NCI-H774 (cell line): ENCODE measurements at regions not wholly inside any gene's neighbourhood (a gene's known extent, or its start where the extent isn't known, plus 50 kb on each side); places are given as distances from the start of the nearest gene placed in this dataset.

Experiments used
- DNase-seq: peaks from one replicate; lab custom pipeline; 2025; lab: John Stamatoyannopoulos, UW

DNA sequence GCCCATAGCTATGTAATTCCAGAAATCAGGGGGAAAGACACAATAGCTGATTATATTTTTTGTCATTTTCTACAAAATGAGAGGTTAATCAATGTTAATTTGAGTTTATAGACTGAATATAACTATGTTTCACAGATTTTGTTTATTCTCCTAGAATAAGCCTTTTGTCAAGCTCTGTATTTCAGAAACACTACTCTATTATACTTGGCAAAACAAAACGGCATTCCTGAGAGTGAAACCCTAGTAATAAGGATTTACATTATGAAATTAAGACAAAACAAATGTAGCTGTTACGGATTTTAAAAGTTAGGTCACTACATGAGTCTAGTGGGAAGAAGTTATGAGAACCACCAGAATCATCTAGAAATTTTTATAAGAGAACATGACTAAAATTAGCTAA, 334.2 kb downstream of the KLF12 start:
- DNase-seq, result no peak

DNA sequence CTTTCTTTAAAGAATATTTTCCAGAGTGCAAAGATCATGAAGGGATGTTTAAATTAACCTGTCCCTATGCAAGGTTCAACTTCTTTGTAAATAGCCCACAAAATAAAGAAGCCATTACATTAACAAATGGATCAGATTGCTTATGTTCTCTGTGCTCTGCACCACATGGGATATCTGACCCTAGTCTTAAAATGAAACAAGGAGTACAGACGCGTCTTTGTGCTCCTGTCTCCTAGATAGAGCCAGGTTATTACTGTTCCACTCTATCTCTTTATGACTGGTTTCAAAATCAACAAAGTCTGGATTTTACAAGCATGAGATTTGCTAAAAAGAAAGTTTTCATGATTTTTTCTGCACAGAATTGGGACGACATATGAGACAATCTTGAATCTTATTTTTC, 339.4 kb downstream of the KLF12 start:
- DNase-seq, result no peak

DNA sequence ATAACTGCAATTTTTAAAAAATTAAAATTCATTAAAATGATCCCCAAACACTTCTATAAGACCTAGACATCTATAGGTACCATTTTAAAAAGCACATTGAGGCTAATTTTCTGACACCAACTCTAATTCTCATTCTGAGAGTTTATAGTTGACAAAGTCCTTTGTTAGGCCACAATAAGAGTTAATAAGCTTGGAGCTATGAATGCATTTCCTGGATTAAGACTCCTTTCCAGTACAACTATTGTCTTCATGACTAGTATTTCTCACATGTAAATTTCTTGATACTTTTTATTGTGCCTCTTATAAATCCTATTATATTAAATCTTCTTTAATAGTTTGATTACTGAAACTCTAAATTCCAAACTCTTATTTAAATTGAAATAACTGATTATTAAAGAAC, 340.8 kb downstream of the KLF12 start:
- DNase-seq, result no peak

DNA sequence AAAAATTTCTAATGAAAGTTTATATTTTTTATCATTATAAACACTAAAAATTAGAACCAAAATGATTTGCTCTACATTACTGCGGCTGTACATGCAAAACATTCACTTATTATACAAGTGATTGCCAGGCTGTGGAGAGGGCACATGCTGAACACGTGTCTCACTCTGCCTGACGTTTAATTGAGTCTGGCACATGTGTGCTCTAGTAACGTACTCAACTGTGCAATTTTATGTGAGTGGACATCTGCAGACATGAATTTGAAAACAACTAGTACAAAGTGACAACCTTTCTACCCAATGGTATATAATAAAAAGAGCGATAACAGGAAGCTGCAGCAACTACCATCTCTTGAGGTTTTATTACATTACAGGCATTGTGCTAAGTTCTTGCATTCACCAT, 341.4 kb downstream of the KLF12 start:
- no peak for DNase-seq

DNA sequence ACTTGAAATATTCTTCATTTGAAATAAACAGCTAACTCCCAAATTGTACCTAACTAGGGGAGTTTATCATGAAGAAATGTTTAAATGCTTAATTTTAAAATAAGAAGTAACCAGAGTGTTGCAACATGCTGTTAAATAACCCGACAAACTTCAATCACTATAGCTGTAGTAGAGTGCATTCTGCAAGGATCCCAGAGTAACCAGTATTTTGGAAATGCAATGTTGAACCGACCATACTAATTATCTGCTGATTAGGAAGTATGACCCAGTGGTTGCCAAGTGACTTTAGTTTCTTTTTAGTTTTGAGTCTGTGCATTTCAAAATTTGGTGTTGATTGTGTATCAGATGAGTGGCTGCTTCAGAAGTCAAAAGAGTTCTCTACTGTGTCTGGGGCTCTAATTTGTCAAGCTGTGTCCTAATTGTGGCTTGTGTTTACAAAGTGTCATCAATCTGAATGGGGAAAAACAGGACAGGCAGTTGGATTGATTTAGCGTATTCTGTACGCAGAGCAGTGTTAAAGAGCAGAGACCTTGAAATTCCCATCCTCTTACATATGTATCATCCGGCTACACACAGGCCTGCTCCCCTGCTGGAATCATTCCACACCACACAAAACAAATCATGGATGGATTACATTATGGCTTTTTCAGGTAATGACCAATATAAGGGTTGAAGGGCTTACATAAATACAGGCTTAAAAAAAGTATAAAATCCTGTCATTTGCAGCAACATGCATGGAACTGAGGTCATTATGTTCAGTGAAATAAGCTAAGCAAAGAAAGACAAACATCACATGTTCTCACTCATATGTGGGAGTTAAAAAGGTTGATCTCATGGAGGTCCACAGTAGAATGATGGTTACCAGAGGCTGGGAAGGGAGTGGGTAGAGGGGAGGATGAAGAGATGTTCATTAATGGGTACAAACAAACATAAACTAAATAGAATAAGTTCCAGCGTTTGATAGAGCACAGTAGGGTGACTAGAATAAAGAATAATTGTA, 351.5 kb downstream of the KLF12 start:
- DNase-seq, result peak; percentile 30

DNA sequence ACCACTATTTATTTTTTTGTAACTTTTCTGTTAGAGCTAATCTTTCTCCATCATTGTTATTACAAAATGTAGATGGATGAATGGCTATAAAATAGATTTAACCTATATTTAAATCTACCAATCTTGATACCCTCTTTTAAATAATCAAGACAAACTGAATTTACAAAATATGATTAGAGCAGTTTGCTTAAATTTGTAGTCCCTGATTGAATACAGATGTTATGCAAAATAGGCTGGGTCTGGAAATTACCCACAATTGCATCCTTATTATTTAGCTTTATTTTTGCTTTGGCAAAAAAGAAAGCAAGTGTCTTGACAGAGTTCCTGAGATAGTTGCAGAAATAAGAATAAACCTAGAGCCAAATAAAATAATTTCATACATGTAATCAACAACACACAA, 352.8 kb downstream of the KLF12 start:
- no peak for DNase-seq

DNA sequence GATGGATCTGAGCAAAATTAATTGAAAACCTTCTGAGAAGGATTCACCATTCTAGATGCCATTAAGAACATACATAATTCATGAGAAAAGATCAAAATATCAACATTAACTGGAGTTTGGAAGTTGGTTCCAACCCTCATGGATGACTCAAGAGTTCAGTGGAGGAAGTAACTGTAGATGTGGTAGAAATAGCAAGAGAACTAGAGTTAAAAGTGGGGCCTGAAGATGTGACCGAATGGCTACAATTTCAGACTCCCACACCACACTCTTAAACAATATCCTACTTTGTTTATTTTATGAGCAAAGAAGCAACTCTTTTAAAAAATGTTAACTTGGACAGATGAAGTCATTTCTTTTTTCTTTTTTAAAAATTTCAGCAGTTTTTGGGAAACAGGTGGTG, 354.3 kb downstream of the KLF12 start:
- DNase-seq, result no peak

DNA sequence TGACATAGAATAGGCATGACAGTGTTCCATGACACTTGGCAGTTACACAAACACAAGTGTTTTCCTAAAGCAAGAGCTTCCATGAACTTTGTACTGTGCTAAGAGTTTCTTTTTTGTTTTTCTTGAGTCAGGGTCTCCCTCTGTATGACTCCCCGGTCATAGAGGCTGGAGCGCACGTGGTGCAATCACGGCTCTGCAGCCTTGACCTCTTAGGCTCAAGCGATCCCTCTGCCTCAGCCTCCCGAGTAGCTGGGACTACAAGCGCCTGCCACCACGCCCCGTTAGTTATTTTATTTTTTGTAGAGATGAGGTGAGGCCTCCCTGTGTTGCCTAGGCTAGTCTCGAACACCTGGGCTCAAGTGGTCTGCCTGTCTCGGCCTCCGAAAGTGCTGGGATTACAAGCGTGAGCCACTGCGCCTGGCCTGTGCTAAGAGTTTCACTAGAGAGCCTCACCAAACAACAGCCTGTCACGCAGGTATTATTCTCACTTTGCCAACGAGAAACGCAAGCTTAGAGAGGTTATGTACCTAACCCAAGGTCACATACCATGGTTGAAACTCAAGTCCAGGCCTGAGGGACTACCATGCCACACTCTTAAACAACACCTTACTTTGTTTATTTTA, 355.9 kb downstream of the KLF12 start:
- DNase-seq, result no peak

DNA sequence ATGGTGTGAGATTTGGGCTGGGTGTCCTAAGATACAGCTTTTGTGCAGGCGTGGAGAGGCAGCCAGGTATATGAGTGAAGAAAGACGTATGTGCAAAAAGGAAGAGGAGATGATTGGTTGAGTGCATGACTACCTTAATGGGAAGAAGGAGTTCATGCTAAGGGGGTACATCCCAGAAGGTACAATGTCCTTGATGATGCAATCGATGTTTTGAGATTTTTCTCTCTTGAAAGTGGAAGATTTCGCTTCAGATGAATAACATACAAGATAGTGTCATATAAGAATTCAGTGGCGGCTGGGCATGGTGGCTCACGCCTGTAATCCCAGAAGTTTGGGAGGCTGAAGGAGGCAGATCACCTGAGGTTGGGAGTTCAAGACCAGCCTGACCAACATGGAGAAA, 357.1 kb downstream of the KLF12 start:
- no peak for DNase-seq

DNA sequence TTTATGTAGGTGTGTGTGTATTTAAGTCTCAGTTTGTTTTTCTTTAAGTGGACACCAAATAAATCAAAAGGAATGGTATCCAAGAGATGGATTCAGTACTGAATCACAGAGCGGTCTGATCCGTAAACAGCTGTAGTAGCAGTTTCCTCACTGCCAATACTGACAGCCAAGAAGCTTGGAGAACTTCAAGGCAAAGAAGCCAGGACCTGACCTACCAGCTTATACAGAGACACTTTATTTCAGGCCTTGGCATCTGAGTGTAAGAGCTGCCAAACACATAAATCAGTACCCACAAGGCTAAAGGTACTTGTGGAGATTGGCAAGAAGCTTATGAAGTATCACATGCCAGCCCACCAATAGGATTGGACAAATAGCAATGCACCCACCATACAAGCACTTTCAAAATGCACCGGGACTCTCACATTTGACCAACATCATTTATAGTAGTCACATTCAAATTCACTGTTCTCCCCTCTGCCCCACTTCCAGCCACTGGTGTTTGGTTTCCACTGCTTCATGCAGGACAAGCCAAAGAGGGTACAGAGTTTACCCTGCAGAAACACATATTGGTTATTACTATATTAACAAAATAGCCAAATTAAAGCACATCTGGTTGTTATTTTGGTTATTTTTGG, 357.9 kb downstream of the KLF12 start:
- no peak for DNase-seq

DNA sequence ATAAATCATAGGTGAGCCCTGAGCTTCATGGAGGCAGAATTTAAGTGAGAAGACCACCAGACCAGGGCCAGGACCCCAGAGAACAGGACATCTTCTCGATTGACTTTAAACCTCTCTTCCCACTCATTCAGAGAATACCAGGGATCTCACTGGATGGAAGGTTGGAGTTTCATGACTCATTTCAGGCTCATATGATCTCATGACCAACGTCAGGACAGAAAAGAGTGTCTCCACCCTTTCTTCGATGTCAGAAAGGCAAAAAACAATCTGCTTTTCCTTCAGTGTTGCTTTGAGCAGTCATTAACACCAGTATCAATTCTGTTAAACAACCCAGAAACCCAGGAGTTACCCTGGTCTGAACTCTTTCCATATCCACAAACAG, 361.0 kb downstream of the KLF12 start:
- no peak for DNase-seq

DNA sequence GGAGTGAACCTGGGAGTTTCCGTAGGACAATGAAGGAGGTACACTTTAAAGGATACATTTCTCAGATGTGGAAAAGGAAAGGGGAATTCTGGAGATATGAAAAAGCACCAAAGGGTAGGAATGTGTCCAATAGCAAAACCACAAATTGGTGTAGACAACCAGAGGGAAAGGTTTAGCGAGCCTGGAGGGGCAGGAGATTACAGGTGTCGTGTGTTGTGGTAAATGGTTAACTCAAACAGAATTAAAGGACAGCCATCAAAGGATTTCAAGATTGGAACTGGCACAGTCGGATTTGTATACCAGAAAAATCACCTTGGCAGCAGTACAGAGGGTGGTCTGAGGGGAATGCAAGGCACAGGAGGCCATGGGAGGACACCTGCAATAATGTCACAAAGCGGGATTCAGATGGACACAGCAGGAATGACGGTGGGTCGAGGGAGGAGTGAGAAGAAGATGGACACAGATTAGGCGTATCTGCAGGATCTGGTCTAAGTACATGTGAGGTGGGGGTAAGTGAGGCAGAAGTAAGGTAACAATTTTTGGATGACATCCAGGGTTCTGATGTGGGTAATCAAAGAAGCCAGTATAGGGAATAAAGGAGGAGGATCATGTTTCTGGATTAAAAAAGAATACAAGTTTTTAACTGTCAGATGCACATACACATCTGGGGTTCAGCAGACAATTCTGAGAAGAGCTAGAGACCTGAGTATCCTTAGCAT, 361.6 kb downstream of the KLF12 start:
- no peak for DNase-seq

DNA sequence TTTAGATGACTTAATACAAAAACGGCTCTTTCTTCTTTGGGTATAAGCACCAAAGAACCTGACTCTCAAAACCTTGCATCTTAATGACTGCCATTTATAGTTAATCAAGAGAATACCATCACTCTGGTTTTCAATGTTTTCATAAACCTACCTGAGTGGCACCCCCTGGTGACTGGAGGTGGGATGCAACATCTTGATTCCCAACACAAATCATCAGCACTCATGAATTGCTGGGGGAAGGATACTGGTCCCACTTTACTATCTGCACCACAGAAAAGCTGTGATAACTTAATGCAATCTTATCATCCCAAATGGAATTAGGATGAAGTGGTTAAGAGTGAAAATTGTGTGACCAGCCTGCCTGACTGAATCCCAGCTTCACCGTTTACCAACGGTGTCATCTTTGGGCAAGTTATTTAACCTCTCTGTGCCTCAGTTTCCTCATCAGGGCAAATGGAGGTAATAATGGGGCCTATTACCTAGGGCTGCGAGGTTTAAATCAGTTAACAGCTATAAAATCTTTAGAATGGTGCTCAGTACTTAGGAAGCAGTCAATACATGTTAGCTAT, 366.4 kb downstream of the KLF12 start:
- DNase-seq, result no peak

DNA sequence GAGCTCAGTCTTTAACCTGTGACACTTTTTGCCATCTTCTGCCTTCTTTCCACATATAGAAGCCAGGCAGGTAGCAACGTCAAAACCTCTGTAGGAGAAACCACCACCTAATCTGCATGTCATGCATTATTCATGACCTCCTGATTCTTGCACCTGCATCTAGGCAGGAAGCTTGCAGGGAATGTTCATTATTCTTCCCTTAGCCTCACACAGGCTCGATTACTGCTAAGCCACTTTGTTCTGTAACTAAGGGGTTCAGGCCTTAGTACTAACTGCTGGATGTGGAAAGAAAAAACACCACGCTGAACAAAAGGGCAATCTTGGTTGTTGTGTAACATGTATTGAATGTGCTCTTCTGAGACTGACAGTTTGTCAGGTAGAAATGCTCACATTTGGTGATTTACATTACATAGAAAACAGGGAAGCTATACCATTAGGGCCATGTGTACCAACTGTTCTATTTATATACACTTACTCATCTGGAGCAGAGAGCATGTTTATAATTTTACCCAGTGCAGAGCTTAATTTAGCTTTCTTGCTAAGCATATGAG, 366.9 kb downstream of the KLF12 start:
- DNase-seq, result peak; percentile 17

DNA sequence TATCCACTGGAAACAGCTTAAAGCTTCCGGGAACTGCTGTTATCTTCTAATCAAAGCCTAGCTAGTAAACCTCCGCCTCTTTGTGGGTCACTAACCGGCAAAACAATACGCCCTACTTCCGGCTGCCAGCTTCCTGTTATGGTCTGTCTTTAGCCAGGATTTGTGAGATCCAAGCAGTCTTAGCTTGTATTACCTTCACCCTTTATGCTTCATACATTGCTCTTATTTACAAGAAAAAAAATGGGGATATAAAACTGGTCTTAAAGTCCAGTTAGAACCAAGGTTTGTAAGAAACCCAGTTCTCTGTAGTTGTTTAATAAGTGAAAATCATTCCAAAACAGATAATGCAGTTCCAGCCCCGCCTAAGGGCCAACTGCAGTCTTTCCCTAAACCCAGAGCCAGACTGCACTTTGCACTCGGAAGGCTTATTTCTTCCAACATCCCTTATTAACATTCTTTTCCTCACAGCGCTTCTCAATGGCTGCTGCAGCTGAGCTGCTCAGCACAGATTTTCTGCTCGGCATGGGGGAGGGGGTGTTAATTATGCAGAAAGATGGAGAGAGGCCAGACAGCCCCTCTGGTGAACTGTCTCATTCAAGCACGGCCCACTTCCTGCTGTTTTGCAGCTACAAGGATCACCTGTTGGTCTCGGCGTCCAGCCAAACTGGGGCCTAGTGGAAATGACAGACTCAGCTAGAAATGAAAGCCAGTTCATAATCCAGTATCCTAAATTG, 368.4 kb downstream of the KLF12 start:
- peak; percentile 68 for DNase-seq

DNA sequence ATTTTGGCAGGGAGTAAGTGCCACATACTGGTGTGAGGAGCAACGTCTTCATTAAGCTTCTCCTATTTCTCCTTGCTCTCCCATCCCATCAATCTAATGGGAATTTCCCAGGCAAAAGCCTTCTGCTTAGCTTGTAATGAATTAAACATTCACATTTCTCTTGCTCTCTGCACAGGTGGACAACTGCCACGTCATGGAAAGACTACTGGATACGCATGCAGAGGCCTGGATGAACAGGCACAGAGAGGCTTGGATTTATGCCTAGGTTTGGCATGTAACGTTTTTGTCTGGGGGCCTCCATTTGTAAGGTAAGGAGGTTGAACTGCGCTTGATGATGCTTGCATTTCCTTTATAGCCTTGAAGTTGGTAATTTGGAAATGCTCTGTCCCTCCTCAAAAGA, 374.8 kb downstream of the KLF12 start:
- DNase-seq, result no peak

DNA sequence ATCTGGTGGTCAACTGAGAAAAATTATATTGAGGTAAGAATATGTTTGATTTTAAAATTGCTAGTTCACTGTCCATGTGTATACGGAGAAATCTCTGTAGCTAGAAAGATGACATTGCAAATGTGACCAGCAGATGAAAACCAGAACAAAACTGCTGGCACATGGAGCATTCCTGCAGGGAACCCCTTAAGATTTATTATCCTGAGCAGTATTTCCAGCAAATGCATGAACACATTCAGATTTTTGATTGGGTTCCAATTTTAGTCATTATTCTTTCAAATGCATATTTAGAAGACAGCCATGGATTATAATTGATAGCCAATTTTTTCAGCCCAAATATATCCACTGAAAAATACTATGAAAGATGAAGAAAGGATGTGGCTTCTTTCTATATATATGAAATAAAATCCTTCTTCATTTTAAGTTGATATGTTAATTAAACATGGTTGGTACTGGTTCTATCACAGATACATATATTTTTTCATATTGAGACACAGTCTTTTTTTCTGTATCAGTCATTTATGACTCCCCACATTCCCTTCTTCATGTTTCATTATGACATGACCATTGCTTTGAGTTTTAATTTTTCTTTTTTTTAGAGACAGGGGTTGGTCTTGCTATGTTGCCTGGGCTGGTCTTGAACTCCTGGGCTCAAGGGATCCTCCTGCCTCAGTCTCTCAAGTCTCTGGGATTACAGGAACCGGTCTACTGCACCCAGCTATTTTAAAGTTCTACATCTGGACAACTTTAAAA, 376.5 kb downstream of the KLF12 start:
- DNase-seq, result no peak

DNA sequence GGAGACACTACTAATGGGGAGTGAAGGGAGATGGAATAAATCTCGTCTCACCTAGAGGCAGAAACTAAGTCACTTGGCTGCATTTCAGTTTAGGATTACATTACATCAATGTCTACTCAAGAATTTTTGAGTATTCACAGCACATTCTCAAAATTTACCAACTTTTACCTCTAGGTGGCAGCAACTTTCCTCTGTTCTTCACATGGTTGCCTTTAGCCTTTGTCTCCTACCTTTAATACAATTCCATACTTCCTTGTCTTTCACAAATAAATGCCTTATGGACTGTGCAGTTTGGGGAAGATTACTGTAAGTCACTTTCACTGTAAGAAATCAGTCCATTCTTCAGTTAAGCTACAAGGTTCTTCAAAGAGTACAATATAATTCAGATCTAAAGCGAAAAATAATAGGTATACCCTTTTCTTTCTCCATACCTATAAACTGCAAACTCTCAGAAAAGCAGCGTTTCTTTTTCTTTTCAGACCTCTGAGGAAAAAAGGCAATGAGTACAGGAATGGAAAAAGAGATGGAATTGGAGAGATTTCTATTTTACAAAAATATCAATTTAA, 379.4 kb downstream of the KLF12 start:
- peak; percentile 11 for DNase-seq

DNA sequence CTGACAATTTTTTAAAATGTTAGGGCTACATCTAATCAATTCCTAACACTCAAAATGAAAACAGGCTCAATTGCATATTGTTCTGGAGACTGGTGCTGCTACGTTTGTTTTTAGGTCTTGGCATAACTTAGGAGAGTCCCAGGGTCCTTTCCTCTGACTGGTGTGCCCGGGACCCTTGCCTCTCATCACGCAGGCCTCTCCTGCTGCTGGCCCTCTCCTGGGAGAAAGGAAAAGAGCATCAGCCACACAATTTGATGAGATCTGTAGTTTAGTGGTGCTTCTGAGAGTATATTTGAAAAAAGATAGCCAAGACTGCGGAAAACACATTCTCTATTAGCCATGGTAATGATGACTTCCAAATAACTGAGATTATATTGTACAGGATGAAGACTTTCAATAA, 380.0 kb downstream of the KLF12 start:
- DNase-seq, result no peak

DNA sequence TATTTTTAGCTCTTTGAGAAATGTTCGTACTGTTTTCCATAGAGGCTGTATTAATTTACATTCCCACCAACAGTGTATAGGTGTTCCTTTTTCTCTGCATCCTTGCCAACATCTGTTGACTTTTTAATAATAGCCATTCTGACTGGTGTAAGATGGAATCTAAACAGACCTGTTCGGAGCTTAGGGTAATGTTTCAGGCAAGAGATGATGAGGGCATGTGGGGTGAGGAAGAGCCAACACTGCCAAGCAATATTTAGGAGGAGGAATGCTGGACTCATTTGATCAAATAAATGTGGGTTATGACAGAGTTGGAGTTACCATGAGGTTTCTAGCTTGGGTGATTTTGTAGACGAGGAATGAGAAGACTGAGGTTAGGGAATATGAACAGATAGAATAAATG, 382.9 kb downstream of the KLF12 start:
- DNase-seq, result no peak
